PC-3 (cell line): ENCODE measurements at regions not wholly inside any gene's neighbourhood (a gene's known extent, or its start where the extent isn't known, plus 50 kb on each side); places are given as distances from the start of the nearest gene placed in this dataset.

Source experiments
- ATAC-seq: fragments of 200-7000 bp; cut with Tn5 transposase; 2 replicates; pipeline ENCODE4 v1.9.1; 2020; ENCODE audit warnings: mild to moderate bottlenecking, moderate library complexity
- BruUV-seq: library from RNA; stranded (reverse); fragments of 400-500 nt; replicated peaks from 2 replicates; lab custom pipeline; 2021; lab: Mats Ljungman, UMichigan
- CTCF ChIA-PET: fragments of 300-600 bp; sonication (Branson Sonifier 250); formaldehyde crosslinking; loops from one replicate; lab custom pipeline; 2022; ENCODE audit warnings: antibody characterized with exemption; lab: Charles Lee
- POLR2A ChIA-PET: fragments of 300-600 bp; sonication (Branson Sonifier 250); formaldehyde crosslinking; loops from one replicate; lab custom pipeline; 2022; ENCODE audit warnings: antibody characterized with exemption; ENCODE audit not compliant: unreplicated experiment; lab: Charles Lee
- DNase-seq: peaks from one replicate; pipeline ENCODE4 v3.0.0-alpha.2; 2015
- H2AFZ ChIP-seq: fragments of 300-600 bp; sonication (generic); 2 replicates; pipeline ENCODE4 v1.6.0; 2016; ENCODE audit warnings: antibody characterized with exemption, low read length
- H3F3A ChIP-seq: fragments of 300-600 bp; sonication (generic); one replicate; pipeline ENCODE4 v1.6.0; 2017; ENCODE audit warnings: antibody characterized with exemption, low read length, control low read depth, mild to moderate bottlenecking; ENCODE audit not compliant: unreplicated experiment
- H3K27ac ChIP-seq: fragments of 300-600 bp; sonication (generic); 2 replicates; pipeline ENCODE4 v1.5.1; 2016; ENCODE audit warnings: mild to moderate bottlenecking, low read length
- H3K27me3 ChIP-seq: fragments of 300-600 bp; sonication (generic); 2 replicates; pipeline ENCODE4 v1.6.1; 2016; ENCODE audit warnings: low read length, mixed read lengths
- H3K36me3 ChIP-seq: fragments of 300-600 bp; sonication (generic); 2 replicates; pipeline ENCODE4 v1.6.1; 2016; ENCODE audit warnings: low read depth, mixed run types, low read length, mixed read lengths
- H3K4me1 ChIP-seq: fragments of 300-600 bp; sonication (generic); 2 replicates; pipeline ENCODE4 v1.5.1; 2016; ENCODE audit warnings: low read length; ENCODE audit not compliant: insufficient read depth
- H3K4me2 ChIP-seq: fragments of 300-600 bp; sonication (generic); 2 replicates; pipeline ENCODE4 v1.6.0; 2016; ENCODE audit warnings: low read length
- H3K4me3 ChIP-seq: fragments of 300-600 bp; sonication (generic); 2 replicates; pipeline ENCODE4 v1.5.1; 2016; ENCODE audit warnings: mild to moderate bottlenecking, low read length, mixed read lengths
- H3K79me2 ChIP-seq: fragments of 300-600 bp; sonication (generic); 2 replicates; pipeline ENCODE4 v1.6.1; 2017; ENCODE audit warnings: low read length, mixed read lengths
- H3K9ac ChIP-seq: fragments of 300-600 bp; sonication (generic); 2 replicates; pipeline ENCODE4 v1.6.0; 2016; ENCODE audit warnings: mild to moderate bottlenecking, low read length
- H3K9me2 ChIP-seq: fragments of 300-600 bp; sonication (generic); replicated peaks from 2 replicates; pipeline ENCODE4 v1.6.1; 2016; ENCODE audit warnings: mixed run types, low read length, mixed read lengths
- H3K9me3 ChIP-seq: fragments of 300-600 bp; sonication (generic); 2 replicates; pipeline ENCODE4 v1.6.1; 2016; ENCODE audit warnings: low read length, mixed read lengths
- H4K20me1 ChIP-seq: fragments of 300-600 bp; sonication (generic); 2 replicates; pipeline ENCODE4 v1.6.1; 2016; ENCODE audit warnings: low read length, mixed read lengths
- EZH2 ChIP-seq: fragments of 300-600 bp; sonication (generic); IDR thresholded peaks from one replicate; pipeline ENCODE4 v1.6.1; 2017; ENCODE audit warnings: antibody characterized with exemption, mild to moderate bottlenecking, low read length; ENCODE audit not compliant: unreplicated experiment
- EZH2phosphoT487 ChIP-seq: fragments of 300-600 bp; sonication (generic); IDR thresholded peaks from 2 replicates; pipeline ENCODE4 v1.6.1; 2018; ENCODE audit warnings: mild to moderate bottlenecking, antibody characterized with exemption, low read length, borderline replicate concordance
- intact Hi-C: fragments of 100-400 bp; cut with micrococcal nuclease; formaldehyde crosslinking; loops from 2 replicates; pipeline ENCODE4 v1.9.0; 2023
- TF ChIP-seq, protein P1 (sequence below): fragments of 300-600 bp; sonication (generic); conservative IDR thresholded peaks from 2 replicates; pipeline ENCODE4 v1.5.1; 2017; ENCODE audit warnings: antibody characterized with exemption, low read depth, mild to moderate bottlenecking, low read length

DNA sequence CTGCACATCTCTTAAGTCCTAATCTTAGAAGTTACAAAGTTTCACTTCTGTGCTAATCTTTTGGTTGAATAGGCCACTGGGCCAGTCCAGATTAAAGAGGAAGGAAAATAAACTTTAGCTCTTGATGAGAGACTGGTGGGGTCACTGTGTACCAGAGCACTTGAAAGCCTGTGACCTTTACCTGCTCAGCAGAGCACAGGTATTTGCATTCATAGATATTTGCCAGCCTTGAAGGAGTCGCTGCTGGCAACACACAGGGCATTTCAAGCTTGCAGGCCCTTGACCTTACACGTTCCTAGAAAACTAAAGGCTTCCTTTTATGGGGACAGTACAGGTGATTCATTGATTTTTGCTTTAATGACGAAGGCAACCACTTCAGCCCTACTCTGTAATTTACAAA lies 108.4 kb upstream of the SLC22A23 start:
- POLR2A ChIA-PET: no interaction called here
- ATAC-seq (no peak), DNase-seq (no peak)
- TF ChIP-seq EZH2phosphoT487: no peak
- TF ChIP-seq, protein P1, sequence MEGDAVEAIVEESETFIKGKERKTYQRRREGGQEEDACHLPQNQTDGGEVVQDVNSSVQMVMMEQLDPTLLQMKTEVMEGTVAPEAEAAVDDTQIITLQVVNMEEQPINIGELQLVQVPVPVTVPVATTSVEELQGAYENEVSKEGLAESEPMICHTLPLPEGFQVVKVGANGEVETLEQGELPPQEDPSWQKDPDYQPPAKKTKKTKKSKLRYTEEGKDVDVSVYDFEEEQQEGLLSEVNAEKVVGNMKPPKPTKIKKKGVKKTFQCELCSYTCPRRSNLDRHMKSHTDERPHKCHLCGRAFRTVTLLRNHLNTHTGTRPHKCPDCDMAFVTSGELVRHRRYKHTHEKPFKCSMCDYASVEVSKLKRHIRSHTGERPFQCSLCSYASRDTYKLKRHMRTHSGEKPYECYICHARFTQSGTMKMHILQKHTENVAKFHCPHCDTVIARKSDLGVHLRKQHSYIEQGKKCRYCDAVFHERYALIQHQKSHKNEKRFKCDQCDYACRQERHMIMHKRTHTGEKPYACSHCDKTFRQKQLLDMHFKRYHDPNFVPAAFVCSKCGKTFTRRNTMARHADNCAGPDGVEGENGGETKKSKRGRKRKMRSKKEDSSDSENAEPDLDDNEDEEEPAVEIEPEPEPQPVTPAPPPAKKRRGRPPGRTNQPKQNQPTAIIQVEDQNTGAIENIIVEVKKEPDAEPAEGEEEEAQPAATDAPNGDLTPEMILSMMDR: no peak
- no peak for TF ChIP-seq EZH2
- H3K4me3 ChIP-seq: no peak overlapping the region
- no peaks in the 10 kb centered on the region for H3K27me3 ChIP-seq
- no peaks in the 10 kb centered on the region for H3K9me2 ChIP-seq
- CTCF ChIA-PET: no interaction called here
- H3F3A ChIP-seq: no peaks in the 10 kb centered on the region
- no TSS peak for BruUV-seq
- intact Hi-C loops: no loop called here
- no peaks in the 10 kb centered on the region for H4K20me1 ChIP-seq
- no peaks in the 10 kb centered on the region for H3K9me3 ChIP-seq
- no peak overlapping the region for H2AFZ ChIP-seq
- no peaks in the 10 kb centered on the region for H3K79me2 ChIP-seq
- H3K4me1 ChIP-seq: no peaks in the 10 kb centered on the region
- H3K9ac ChIP-seq: no peak overlapping the region
- no peak overlapping the region for H3K27ac ChIP-seq
- no peaks in the 10 kb centered on the region for H3K36me3 ChIP-seq
- no peak overlapping the region for H3K4me2 ChIP-seq

DNA sequence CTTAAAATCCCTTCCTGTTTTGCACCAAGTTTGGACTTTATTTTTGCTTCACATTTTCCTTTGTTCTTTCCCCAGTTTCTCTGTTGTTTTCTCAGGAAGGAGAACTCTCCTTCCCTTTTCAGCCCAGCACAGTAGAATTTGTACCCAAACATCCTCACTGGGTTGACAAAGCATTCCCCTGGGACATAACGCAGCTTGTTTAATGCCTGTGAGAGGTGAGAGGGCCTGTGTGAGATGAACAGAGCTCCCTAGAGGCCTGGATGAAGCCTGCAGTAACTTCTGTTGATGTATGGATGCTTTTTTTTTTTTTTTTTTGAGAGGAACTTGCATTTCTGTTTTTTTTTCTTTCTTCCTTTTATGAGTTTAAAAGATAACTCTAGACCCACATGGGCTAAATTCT lies 104.9 kb upstream of the SLC22A23 start:
- intact Hi-C loops: no loop called here
- H3K4me1 ChIP-seq: no peaks in the 10 kb centered on the region
- H3K79me2 ChIP-seq: no peaks in the 10 kb centered on the region
- BruUV-seq: no TSS peak
- H3K9me3 ChIP-seq: no peaks in the 10 kb centered on the region
- no peaks in the 10 kb centered on the region for H3F3A ChIP-seq
- no peak overlapping the region for H3K4me2 ChIP-seq
- no peaks in the 10 kb centered on the region for H3K27me3 ChIP-seq
- no peak overlapping the region for H3K9ac ChIP-seq
- no peak overlapping the region for H2AFZ ChIP-seq
- POLR2A ChIA-PET: no interaction called here
- no peak overlapping the region for H3K4me3 ChIP-seq
- no peaks in the 10 kb centered on the region for H4K20me1 ChIP-seq
- no peak overlapping the region for H3K27ac ChIP-seq
- no peak for DNase-seq
- no peaks in the 10 kb centered on the region for H3K9me2 ChIP-seq
- CTCF ChIA-PET: interaction anchor here (0.6 kb wide), 1 partner anchor 142 kb away, joined by 6 read pairs; no protein-coding TSS in a partner anchor
- no peak for TF ChIP-seq EZH2phosphoT487
- TF ChIP-seq, protein P1: peak; percentile 28; the same call in 1 of the 2 replicates
- ATAC-seq: no peak
- no peaks in the 10 kb centered on the region for H3K36me3 ChIP-seq

DNA sequence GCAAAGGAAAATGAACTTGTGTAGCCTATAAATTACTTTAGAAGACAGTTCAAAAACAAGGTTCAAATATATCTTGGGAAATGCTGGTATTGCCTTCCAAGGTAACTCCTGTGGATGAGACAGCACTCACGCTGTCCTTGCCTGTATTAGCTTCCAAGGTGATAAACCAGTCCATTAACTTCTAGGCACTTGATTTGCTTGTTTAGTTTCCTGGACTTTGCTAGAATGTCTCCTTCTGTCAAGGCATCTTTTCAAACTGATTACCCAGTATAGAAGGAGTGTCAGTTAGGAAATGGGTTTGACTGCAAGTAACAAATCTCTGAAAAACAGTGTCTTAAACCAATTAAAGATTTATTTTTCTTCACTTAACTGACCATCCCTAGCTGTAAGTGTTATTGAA lies 103.4 kb upstream of the SLC22A23 start:
- Histone ChIP-seq H3K9me2 (no peaks in the 10 kb centered on the region), H3K79me2 (no peaks in the 10 kb centered on the region), H3K9ac (no peak overlapping the region), H3K36me3 (no peaks in the 10 kb centered on the region), H3K27me3 (no peaks in the 10 kb centered on the region), H3K4me2 (no peak overlapping the region), H3F3A (no peaks in the 10 kb centered on the region), H2AFZ (no peak overlapping the region), H3K9me3 (no peaks in the 10 kb centered on the region), H3K4me3 (no peak overlapping the region), H3K4me1 (no peaks in the 10 kb centered on the region), H4K20me1 (no peaks in the 10 kb centered on the region), H3K27ac (no peak overlapping the region)
- no peak for DNase-seq
- ATAC-seq: no peak
- ChIA-PET POLR2A (no interaction called here), CTCF (no interaction called here)
- no TSS peak for BruUV-seq
- intact Hi-C loops: no loop called here
- TF ChIP-seq, protein P1: no peak
- TF ChIP-seq EZH2 (no peak), EZH2phosphoT487 (no peak)
